ENCODE measurements at regions not wholly inside any gene's neighbourhood (a gene's known extent, or its start where the extent isn't known, plus 50 kb on each side); places are given as distances from the start of the nearest gene placed in this dataset.

DNA sequence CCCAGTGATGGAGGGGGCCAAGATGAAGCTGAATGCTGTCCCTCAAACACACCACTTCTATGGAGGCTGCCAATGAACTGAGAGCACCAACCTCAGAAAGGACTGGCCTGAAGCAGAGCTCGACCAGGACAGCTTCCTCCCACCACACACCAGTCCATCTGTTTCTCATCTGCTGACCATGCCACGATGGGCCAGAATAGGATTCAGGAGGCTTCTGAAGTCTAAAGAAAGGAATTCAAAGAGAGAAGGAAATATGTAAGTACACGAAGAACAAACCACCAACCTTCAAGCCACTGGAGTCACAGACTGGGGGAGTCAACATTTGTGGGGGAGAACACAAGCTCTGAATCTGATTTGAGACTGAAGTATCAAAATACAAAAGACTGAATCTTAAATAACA, 157.6 kb upstream of the CCDC68 start:
- Histone ChIP-seq H3K36me3 (no peaks in the 10 kb centered on the region), H3K4me1 (no peaks in the 10 kb centered on the region), H3K4me3 (replicated peaks in 1 of 3) (no peak overlapping the region), H3K9me3 (no peaks in the 10 kb centered on the region), H3K27me3 (no peaks in the 10 kb centered on the region), H3K27ac (peak overlapping the region in 1 of 3 donors; percentile 8)
- no peak for DNase-seq
- TF ChIP-seq, protein P1, sequence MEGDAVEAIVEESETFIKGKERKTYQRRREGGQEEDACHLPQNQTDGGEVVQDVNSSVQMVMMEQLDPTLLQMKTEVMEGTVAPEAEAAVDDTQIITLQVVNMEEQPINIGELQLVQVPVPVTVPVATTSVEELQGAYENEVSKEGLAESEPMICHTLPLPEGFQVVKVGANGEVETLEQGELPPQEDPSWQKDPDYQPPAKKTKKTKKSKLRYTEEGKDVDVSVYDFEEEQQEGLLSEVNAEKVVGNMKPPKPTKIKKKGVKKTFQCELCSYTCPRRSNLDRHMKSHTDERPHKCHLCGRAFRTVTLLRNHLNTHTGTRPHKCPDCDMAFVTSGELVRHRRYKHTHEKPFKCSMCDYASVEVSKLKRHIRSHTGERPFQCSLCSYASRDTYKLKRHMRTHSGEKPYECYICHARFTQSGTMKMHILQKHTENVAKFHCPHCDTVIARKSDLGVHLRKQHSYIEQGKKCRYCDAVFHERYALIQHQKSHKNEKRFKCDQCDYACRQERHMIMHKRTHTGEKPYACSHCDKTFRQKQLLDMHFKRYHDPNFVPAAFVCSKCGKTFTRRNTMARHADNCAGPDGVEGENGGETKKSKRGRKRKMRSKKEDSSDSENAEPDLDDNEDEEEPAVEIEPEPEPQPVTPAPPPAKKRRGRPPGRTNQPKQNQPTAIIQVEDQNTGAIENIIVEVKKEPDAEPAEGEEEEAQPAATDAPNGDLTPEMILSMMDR (IDR thresholded peaks at IDR 0.05), result no peak
- no peak for TF ChIP-seq POLR2A (IDR thresholded peaks at IDR 0.05)
- 76 to 78% methylated on average over 3 of the region's 3 CpGs for WGBS, 2 donors
- intact Hi-C loops (cut with DNase I), result no loop called here

DNA sequence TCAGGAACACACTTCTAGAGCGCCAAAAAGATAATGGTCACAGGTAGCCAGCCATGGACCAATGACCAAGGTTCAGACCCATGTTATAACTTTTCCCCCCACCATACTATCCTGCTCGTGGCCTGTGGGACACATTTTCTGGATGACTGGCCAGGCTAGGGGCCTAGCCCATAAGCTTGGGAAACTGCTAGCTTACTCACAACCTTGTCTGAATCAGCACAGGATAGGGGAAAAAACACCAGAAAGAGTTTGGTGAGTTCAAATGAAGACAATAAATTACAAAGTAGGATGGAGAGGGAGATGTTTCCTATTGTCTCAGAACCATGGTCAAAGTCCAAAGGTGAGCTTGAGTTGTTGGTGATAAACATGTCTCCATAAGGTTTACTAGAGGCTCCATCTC, 156.3 kb upstream of the CCDC68 start:
- intact Hi-C loops (cut with DNase I), result no loop called here

DNA sequence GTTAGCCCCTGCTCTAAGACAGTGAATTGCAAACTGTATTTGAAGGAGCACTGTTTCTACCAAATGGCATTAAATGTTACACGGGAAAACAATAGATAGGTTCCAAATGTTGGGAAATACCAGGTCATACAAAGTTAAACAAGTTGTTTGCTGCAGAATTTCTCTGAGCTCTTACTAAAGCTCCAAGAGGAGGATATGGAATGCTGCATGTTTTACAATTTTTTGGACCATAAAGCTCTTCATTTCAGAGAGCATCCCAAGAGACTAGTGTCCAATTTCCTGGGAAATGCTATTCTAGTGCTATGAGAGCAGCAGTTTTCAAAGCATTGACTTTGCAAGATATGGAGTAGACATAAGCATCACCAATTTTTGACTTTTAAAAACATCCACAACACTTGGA, 155.6 kb upstream of the CCDC68 start:
- DNase-seq, result no peak
- WGBS, 2 donors, result 74 to 83% methylated on average over 1 of the region's 1 CpG
- H3K4me1 ChIP-seq, result no peaks in the 10 kb centered on the region
- H3K4me3 ChIP-seq (replicated peaks in 1 of 3), result no peak overlapping the region
- no peak for TF ChIP-seq POLR2A (IDR thresholded peaks at IDR 0.05)
- TF ChIP-seq, protein P1 (IDR thresholded peaks at IDR 0.05), result no peak
- H3K27me3 ChIP-seq, result no peaks in the 10 kb centered on the region
- no peak overlapping the region for H3K27ac ChIP-seq
- no peaks in the 10 kb centered on the region for H3K36me3 ChIP-seq
- no peaks in the 10 kb centered on the region for H3K9me3 ChIP-seq
- intact Hi-C loops (cut with DNase I), result no loop called here

More for the DNA sequence above, 156.3 kb upstream of the CCDC68 start:
- no peak for DNase-seq
- WGBS, 2 donors, result 87 to 93% methylated on average over 2 of the region's 2 CpGs
- H3K27me3 ChIP-seq, result no peaks in the 10 kb centered on the region
- H3K4me3 ChIP-seq (replicated peaks in 1 of 3), result no peak overlapping the region
- H3K4me1 ChIP-seq, result no peaks in the 10 kb centered on the region
- no peaks in the 10 kb centered on the region for H3K9me3 ChIP-seq
- no peak overlapping the region for H3K27ac ChIP-seq
- TF ChIP-seq, protein P1 (IDR thresholded peaks at IDR 0.05), result no peak
- no peak for TF ChIP-seq POLR2A (IDR thresholded peaks at IDR 0.05)
- no peaks in the 10 kb centered on the region for H3K36me3 ChIP-seq

DNA sequence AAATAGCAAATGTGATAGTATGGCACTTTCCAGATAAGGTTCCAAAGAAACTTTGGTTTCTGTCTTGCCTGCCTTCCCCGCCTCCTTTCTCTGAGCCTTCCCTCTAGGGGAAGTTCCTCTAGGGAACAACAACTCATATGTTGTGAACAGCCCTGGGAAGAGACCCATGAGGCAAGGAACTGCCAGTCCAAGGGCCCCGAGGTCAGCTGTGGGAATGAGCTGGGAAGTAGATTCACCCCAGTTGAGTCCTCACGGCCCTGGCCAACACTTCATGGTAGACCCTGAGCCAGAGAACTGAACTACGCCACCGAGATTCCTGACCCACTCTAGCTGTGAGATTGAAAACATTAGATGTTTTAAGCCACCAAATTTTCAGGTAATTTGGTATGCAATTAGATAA, 154.5 kb upstream of the CCDC68 start:
- no peaks in the 10 kb centered on the region for H3K36me3 ChIP-seq
- no peaks in the 10 kb centered on the region for H3K27me3 ChIP-seq
- intact Hi-C loops (cut with DNase I), result no loop called here
- H3K4me3 ChIP-seq (replicated peaks in 1 of 3), result no peak overlapping the region
- H3K9me3 ChIP-seq, result no peaks in the 10 kb centered on the region
- no peak overlapping the region for H3K27ac ChIP-seq
- WGBS, 2 donors, result 90% methylated on average over 5 of the region's 5 CpGs
- H3K4me1 ChIP-seq, result no peaks in the 10 kb centered on the region
- TF ChIP-seq POLR2A (IDR thresholded peaks at IDR 0.05), result no peak
- TF ChIP-seq, protein P1 (IDR thresholded peaks at IDR 0.05), result no peak
- no peak for DNase-seq

DNA sequence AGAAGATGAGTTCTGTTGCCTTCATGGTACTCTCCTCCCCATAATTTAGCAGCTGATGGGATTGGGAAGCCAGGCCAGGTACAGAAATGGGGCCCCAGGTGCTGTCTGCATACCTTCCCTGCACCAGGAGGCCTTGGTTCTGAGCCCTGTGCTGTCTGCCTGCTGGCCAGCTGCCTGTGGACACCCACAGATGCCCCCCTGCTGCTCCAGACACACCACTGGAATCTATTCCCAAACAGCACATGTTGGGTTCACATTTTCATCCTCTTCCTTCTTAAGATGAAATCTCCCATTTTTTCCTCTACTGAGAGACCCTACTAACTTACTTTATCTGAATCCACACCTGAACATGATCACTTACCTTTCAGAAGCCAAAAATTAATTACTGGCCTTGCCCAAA, 152.0 kb upstream of the CCDC68 start:
- no peaks in the 10 kb centered on the region for H3K36me3 ChIP-seq
- no peak for DNase-seq
- H3K9me3 ChIP-seq, result no peaks in the 10 kb centered on the region
- H3K27me3 ChIP-seq, result no peaks in the 10 kb centered on the region
- H3K4me1 ChIP-seq, result no peaks in the 10 kb centered on the region
- intact Hi-C loops (cut with DNase I), result no loop called here
- H3K4me3 ChIP-seq (replicated peaks in 1 of 3), result no peak overlapping the region
- TF ChIP-seq, protein P1 (IDR thresholded peaks at IDR 0.05), result no peak
- TF ChIP-seq POLR2A (IDR thresholded peaks at IDR 0.05), result no peak
- peak overlapping the region in 2 of 3 donors; percentile 39 to 47 for H3K27ac ChIP-seq
